ENCODE measurements at regions not wholly inside any gene's neighbourhood (a gene's known extent, or its start where the extent isn't known, plus 50 kb on each side); places are given as distances from the start of the nearest gene placed in this dataset.

GRCh38 chr15:69876064-69876940 lies 221.4 kb downstream of the TLE3 start:
- TF ChIP-seq, protein P1, sequence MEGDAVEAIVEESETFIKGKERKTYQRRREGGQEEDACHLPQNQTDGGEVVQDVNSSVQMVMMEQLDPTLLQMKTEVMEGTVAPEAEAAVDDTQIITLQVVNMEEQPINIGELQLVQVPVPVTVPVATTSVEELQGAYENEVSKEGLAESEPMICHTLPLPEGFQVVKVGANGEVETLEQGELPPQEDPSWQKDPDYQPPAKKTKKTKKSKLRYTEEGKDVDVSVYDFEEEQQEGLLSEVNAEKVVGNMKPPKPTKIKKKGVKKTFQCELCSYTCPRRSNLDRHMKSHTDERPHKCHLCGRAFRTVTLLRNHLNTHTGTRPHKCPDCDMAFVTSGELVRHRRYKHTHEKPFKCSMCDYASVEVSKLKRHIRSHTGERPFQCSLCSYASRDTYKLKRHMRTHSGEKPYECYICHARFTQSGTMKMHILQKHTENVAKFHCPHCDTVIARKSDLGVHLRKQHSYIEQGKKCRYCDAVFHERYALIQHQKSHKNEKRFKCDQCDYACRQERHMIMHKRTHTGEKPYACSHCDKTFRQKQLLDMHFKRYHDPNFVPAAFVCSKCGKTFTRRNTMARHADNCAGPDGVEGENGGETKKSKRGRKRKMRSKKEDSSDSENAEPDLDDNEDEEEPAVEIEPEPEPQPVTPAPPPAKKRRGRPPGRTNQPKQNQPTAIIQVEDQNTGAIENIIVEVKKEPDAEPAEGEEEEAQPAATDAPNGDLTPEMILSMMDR (IDR thresholded peaks at IDR 0.05; ENCODE audit: low read depth, low read length, poor library complexity, severe bottlenecking), result no peak
- TF ChIP-seq EZH2phosphoT487 (IDR thresholded peaks at IDR 0.05; ENCODE audit: borderline replicate concordance, low read length), result no peak

Data from DOHH2 (cell line).